Spleen (tissue), 11 donors: ENCODE measurements at regions not wholly inside any gene's neighbourhood (a gene's known extent, or its start where the extent isn't known, plus 50 kb on each side); places are given as distances from the start of the nearest gene placed in this dataset.

Experiments
- DNase-seq: peaks from one replicate; pipeline ENCODE4 v3.0.0-alpha.2; 2020
- H3K27ac ChIP-seq, 8 donors: fragments of 200-600 bp; sonication (generic) in 7 of 8; 1 replicate in 4 of 8; 2 replicates in 4 of 8; pipeline versions ENCODE4 v1.5.0 to v1.8.0; 2016 to 2021; ENCODE audit warnings: inconsistent platforms in 4 of 8, mild to moderate bottlenecking in 4 of 8, moderate library complexity in 1 of 8
- H3K27me3 ChIP-seq, 7 donors: fragments of 200-600 bp; sonication (generic) in 6 of 7; replicated peaks in 1 of 7; 1 replicate in 4 of 7; 2 replicates in 3 of 7; pipeline versions ENCODE4 v1.5.0 to v1.8.0; 2016 to 2021; ENCODE audit warnings: inconsistent platforms in 3 of 7, mild to moderate bottlenecking in 1 of 7
- H3K36me3 ChIP-seq, 6 donors: fragments of 200-600 bp; sonication (generic) in 5 of 6; 1 replicate in 4 of 6; 2 replicates in 2 of 6; pipeline versions ENCODE4 v1.5.0 to v1.8.0; 2016 to 2021; ENCODE audit warnings: inconsistent platforms in 2 of 6
- H3K4me1 ChIP-seq, 6 donors: fragments of 200-600 bp; sonication (generic) in 5 of 6; 1 replicate in 3 of 6; 2 replicates in 3 of 6; pipeline versions ENCODE4 v1.5.0 to v1.8.0; 2016 to 2021; ENCODE audit warnings: inconsistent platforms in 3 of 6
- H3K4me3 ChIP-seq, 8 donors: fragments of 200-600 bp; sonication (generic) in 7 of 8; 1 replicate in 4 of 8; 2 replicates in 4 of 8; pipeline versions ENCODE4 v1.5.0 to v1.8.0; 2016 to 2021; ENCODE audit warnings: inconsistent platforms in 4 of 8, mild to moderate bottlenecking in 4 of 8, moderate library complexity in 2 of 8
- H3K9me3 ChIP-seq, 8 donors: fragments of 200-600 bp; sonication (generic) in 7 of 8; 1 replicate in 4 of 8; 2 replicates in 4 of 8; pipeline versions ENCODE4 v1.5.0 to v1.8.0; 2016 to 2021; ENCODE audit warnings: inconsistent platforms in 4 of 8
- CTCF ChIP-seq, 11 experiments: fragments of 200-600 bp in 7 of 11; fragments of 450-650 bp in 4 of 11; sonication (generic) in 4 of 11; IDR thresholded peaks in 8 of 11; conservative IDR thresholded peaks in 3 of 11; 1 replicate in 7 of 11; 2 replicates in 4 of 11; pipeline versions ENCODE4 v1.4.0 to v1.8.0; 2016 to 2021; ENCODE audit warnings: antibody characterized with exemption in 11 of 11, inconsistent platforms in 4 of 11, mild to moderate bottlenecking in 1 of 11
- POLR2A ChIP-seq, 3 donors: fragments of 450-650 bp; IDR thresholded peaks; one replicate each; pipeline ENCODE4 v1.5.1; 2017; ENCODE audit warnings: antibody characterized with exemption in 3 of 3, mild to moderate bottlenecking in 1 of 3
- POLR2AphosphoS5 ChIP-seq, 3 donors: sonication (generic); formaldehyde crosslinking; IDR thresholded peaks; one replicate each; pipeline ENCODE4 v1.5.1; 2017; ENCODE audit warnings: antibody characterized with exemption in 3 of 3
- WGBS, 5 donors: extraction: QIAGEN DNeasy Blood & Tissue Kit in 3 of 5; methylation state at CpG; one replicate each; pipeline versions ENCODE4 v1.1.5 to v1.1.7; 2013 to 2018; 5-methylcytosine and 5-hydroxymethylcytosine counted together
- intact Hi-C: fragments of 100-400 bp; cut with DNase I; formaldehyde crosslinking; loops from one replicate; pipeline ENCODE4 v1.15.0; 2023; ENCODE audit warnings: low total_unique reads
- donor health status: healthy with polysubstance abuse.
- donor health status: DM: no; HTN: no; CAD: no; lungs with moderate emphysema.
- donor health status: DM: no; HTN: no; CAD: no.
- donor health status: Bipolar disorder and iron deficiency.
- donor health status: healthy.
- donor health status: DM: no; HTN: no; CAD: no.
- donor health status: DM: yes; HTN: yes; CAD: no.

- intact Hi-C loops: no loop called here
- Histone ChIP-seq H3K9me3 (no peaks in the 10 kb centered on the region), H3K27me3 (no peaks in the 10 kb centered on the region), H3K27ac (peak overlapping the region in 4 of 8 donors; percentile 32 to 53 (median 44)), H3K4me1 (peaks cover 0 to 34% (median 17%) of the 10 kb centered on the region in 6 donors), H3K4me3 (no peak overlapping the region), H3K36me3 (no peaks in the 10 kb centered on the region)
- 86 to 96% (median 93%) methylated on average over 10 of the region's 10 CpGs for WGBS, 5 donors
- DNase-seq: no peak
- TF ChIP-seq POLR2A (IDR thresholded peaks at IDR 0.05): no peak
- no peak for TF ChIP-seq CTCF (IDR thresholded peaks at IDR 0.05 in 8 of 11, conservative IDR thresholded peaks at IDR 0.05 in 3 of 11)
- no peak for TF ChIP-seq POLR2AphosphoS5 (IDR thresholded peaks at IDR 0.05)
These were observed 222.4 kb upstream of the MYLIP start for GRCh38 chr6:15906420-15907016.

- peak overlapping the region in 6 of 8 donors; percentile 4 to 53 (median 42) for H3K27ac ChIP-seq
- DNase-seq: no peak
- peaks cover 0 to 42% (median 22%) of the 10 kb centered on the region in 6 donors for H3K4me1 ChIP-seq
- no peaks in the 10 kb centered on the region for H3K36me3 ChIP-seq
- H3K27me3 ChIP-seq: no peaks in the 10 kb centered on the region
- intact Hi-C loops: no loop called here
- 63 to 73% (median 69%) methylated on average over 8 of the region's 8 CpGs for WGBS, 5 donors
- H3K9me3 ChIP-seq: no peaks in the 10 kb centered on the region
- TF ChIP-seq POLR2A (IDR thresholded peaks at IDR 0.05) (no peak), POLR2AphosphoS5 (IDR thresholded peaks at IDR 0.05) (no peak), CTCF (IDR thresholded peaks at IDR 0.05 in 8 of 11, conservative IDR thresholded peaks at IDR 0.05 in 3 of 11) (no peak)
- H3K4me3 ChIP-seq: no peak overlapping the region
These were observed 223.1 kb upstream of the MYLIP start for GRCh38 chr6:15905488-15906419.

GRCh38 chr6:15904651-15905376 is 224.1 kb upstream of the MYLIP start:
- Histone ChIP-seq H3K4me3 (no peak overlapping the region), H3K36me3 (no peaks in the 10 kb centered on the region), H3K4me1 (peaks cover 0 to 48% (median 24%) of the 10 kb centered on the region in 6 donors), H3K27me3 (no peaks in the 10 kb centered on the region), H3K9me3 (no peaks in the 10 kb centered on the region), H3K27ac (peak overlapping the region in 4 of 8 donors; percentile 4 to 48 (median 36))
- DNase-seq: no peak
- TF ChIP-seq POLR2A (IDR thresholded peaks at IDR 0.05): no peak
- no peak for TF ChIP-seq POLR2AphosphoS5 (IDR thresholded peaks at IDR 0.05)
- no peak for TF ChIP-seq CTCF (IDR thresholded peaks at IDR 0.05 in 8 of 11, conservative IDR thresholded peaks at IDR 0.05 in 3 of 11)
- intact Hi-C loops: no loop called here
- 76 to 89% (median 83%) methylated on average over 6 of the region's 6 CpGs for WGBS, 5 donors
